Keratinocyte (primary cell): ENCODE measurements at regions not wholly inside any gene's neighbourhood (a gene's known extent, or its start where the extent isn't known, plus 50 kb on each side); places are given as distances from the start of the nearest gene placed in this dataset.

ENCODE experiments used
- DNase-seq: peaks from one replicate; pipeline ENCODE4 v3.0.0-alpha.2; 2011; ENCODE audit warnings: low read depth, missing footprints, low spot score
- FAIRE-seq: peaks from 2 replicates; lab custom pipeline; 2011; peaks lifted over from hg19 to GRCh38; lab: Jason Lieb, UNC
- H2AFZ ChIP-seq: 2 replicates; pipeline ENCODE4 v1.6.0; 2012; ENCODE audit warnings: low read length, control low read depth, inconsistent platforms; ENCODE audit not compliant: control insufficient read depth
- H3K27ac ChIP-seq: 2 replicates; pipeline ENCODE4 v1.5.1; 2011; ENCODE audit warnings: low read length; ENCODE audit not compliant: control insufficient read depth, insufficient read depth
- H3K27me3 ChIP-seq: 3 replicates; pipeline ENCODE4 v1.6.0; 2011; ENCODE audit warnings: low read length; ENCODE audit not compliant: control insufficient read depth, insufficient read depth; ENCODE audit errors: extremely low read depth
- H3K36me3 ChIP-seq, 2 experiments: 2 replicates in 1 of 2; 3 replicates in 1 of 2; pipeline ENCODE4 v1.5.1; 2011; ENCODE audit warnings: low read length in 2 of 2, mild to moderate bottlenecking in 1 of 2; ENCODE audit not compliant: control insufficient read depth in 2 of 2, insufficient read depth in 2 of 2; ENCODE audit errors: extremely low read depth in 1 of 2
- H3K4me1 ChIP-seq: 3 replicates; pipeline ENCODE4 v1.5.1; 2011; ENCODE audit warnings: low read length; ENCODE audit not compliant: control insufficient read depth, insufficient read depth; ENCODE audit errors: extremely low read depth
- H3K4me2 ChIP-seq: 3 replicates; pipeline ENCODE4 v1.6.0; 2011; ENCODE audit warnings: low read depth, low read length; ENCODE audit not compliant: control insufficient read depth, insufficient read depth; ENCODE audit errors: extremely low read depth
- H3K4me3 ChIP-seq, 3 experiments: fragments of 200-600 bp in 1 of 3; sonication (generic) in 1 of 3; 2 replicates in 2 of 3; 3 replicates in 1 of 3; pipeline ENCODE4 v1.5.1; 2011 to 2016; ENCODE audit warnings: low read length in 3 of 3, mild to moderate bottlenecking in 3 of 3, control low read depth in 2 of 3, inconsistent platforms in 1 of 3, low read depth in 1 of 3, mixed read lengths in 1 of 3, mixed run types in 1 of 3, moderate library complexity in 1 of 3; ENCODE audit not compliant: control insufficient read depth in 2 of 3, insufficient read depth in 2 of 3; ENCODE audit errors: extremely low read depth in 1 of 3
- H3K79me2 ChIP-seq: 2 replicates; pipeline ENCODE4 v1.6.0; 2012; ENCODE audit warnings: low read length; ENCODE audit not compliant: control insufficient read depth, insufficient read depth
- H3K9ac ChIP-seq: 3 replicates; pipeline ENCODE4 v1.6.0; 2011; ENCODE audit warnings: low read length; ENCODE audit not compliant: control insufficient read depth, insufficient read depth; ENCODE audit errors: extremely low read depth
- H3K9me1 ChIP-seq: 3 replicates; pipeline ENCODE4 v1.6.0; 2011; ENCODE audit warnings: low read length; ENCODE audit not compliant: control insufficient read depth, insufficient read depth; ENCODE audit errors: extremely low read depth
- H3K9me3 ChIP-seq: 2 replicates; pipeline ENCODE4 v1.5.1; 2012; ENCODE audit warnings: low read depth, low read length; ENCODE audit not compliant: control insufficient read depth
- H4K20me1 ChIP-seq: 3 replicates; pipeline ENCODE4 v1.6.0; 2011; ENCODE audit warnings: low read length; ENCODE audit not compliant: control insufficient read depth, insufficient read depth; ENCODE audit errors: extremely low read depth
- CTCF ChIP-seq, 3 experiments: IDR thresholded peaks in 1 of 3; conservative IDR thresholded peaks in 1 of 3; optimal IDR thresholded peaks in 1 of 3; 2 replicates in 2 of 3; 3 replicates in 1 of 3; pipeline versions ENCODE3 to v1.5.1; 2011; ENCODE audit warnings: low read length in 3 of 3, mild to moderate bottlenecking in 3 of 3, moderate library complexity in 2 of 3, control low read depth in 1 of 3, inconsistent platforms in 1 of 3; ENCODE audit not compliant: insufficient read depth in 2 of 3; ENCODE audit errors: extremely low read depth in 1 of 3
- EZH2 ChIP-seq: IDR thresholded peaks from one replicate; pipeline ENCODE4 v1.6.1; 2012; ENCODE audit warnings: inconsistent platforms, mild to moderate bottlenecking, low read length, moderate library complexity
- dilution Hi-C: fragments of 300-500 bp; cut with MboI; formaldehyde crosslinking; loops from one replicate; pipeline ENCODE4 v1.7.0; 2020; ENCODE audit warnings: low sequenced_read_pairs; ENCODE audit not compliant: extremely low pct_ligation_motif_present

GRCh38 chr12:92299744-92300143 is 154.1 kb upstream of the BTG1 start:
- dilution Hi-C loops, result no loop called here
- FAIRE-seq, result no peak
- Histone ChIP-seq H3K9me1 (no peaks in the 10 kb centered on the region), H3K27me3 (no peaks in the 10 kb centered on the region), H3K9ac (no peak overlapping the region), H3K27ac (no peak overlapping the region), H3K9me3 (no peaks in the 10 kb centered on the region), H3K4me1 (no peaks in the 10 kb centered on the region), H2AFZ (no peak overlapping the region), H3K4me2 (no peak overlapping the region), H3K79me2 (no peaks in the 10 kb centered on the region), H3K4me3 (no peak overlapping the region), H3K36me3 (no peaks in the 10 kb centered on the region), H4K20me1 (no peaks in the 10 kb centered on the region)
- DNase-seq, result no peak
- TF ChIP-seq EZH2, result no peak
- no peak for TF ChIP-seq CTCF (optimal IDR thresholded peaks at IDR 0.05 in 1 of 3, IDR thresholded peaks at IDR 0.05 in 1 of 3, conservative IDR thresholded peaks at IDR 0.05 in 1 of 3; ENCODE audit: extremely low read depth in 1 of 3, insufficient read depth in 2 of 3, low read length in 3 of 3)

DNA sequence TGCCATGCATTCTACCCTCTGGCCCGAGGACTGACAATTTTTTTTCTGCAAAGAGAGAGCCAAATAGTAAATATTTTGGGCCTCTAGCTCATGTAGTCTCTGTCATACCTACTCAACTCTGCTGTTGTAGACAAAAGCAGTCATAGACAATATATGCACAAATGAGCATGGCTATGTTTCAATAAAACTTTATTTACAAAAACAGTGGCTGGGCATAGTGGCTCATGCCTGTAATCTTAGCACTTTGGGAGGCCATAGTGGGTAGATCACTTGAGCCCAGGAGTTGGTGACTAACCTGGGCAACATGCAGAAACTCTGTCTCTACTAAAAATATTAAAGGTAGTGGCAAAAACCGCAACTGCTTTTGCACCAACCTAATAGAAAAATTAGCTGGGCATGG is 153.7 kb upstream of the BTG1 start:
- H3K4me3 ChIP-seq, result no peak overlapping the region
- no peaks in the 10 kb centered on the region for H4K20me1 ChIP-seq
- no peaks in the 10 kb centered on the region for H3K36me3 ChIP-seq
- no peak overlapping the region for H3K9ac ChIP-seq
- FAIRE-seq (no peak), DNase-seq (no peak)
- no peak for TF ChIP-seq EZH2
- TF ChIP-seq CTCF (optimal IDR thresholded peaks at IDR 0.05 in 1 of 3, IDR thresholded peaks at IDR 0.05 in 1 of 3, conservative IDR thresholded peaks at IDR 0.05 in 1 of 3; ENCODE audit: extremely low read depth in 1 of 3, insufficient read depth in 2 of 3, low read length in 3 of 3), result no peak
- no peaks in the 10 kb centered on the region for H3K9me1 ChIP-seq
- no peaks in the 10 kb centered on the region for H3K4me1 ChIP-seq
- no peaks in the 10 kb centered on the region for H3K27me3 ChIP-seq
- H3K4me2 ChIP-seq, result no peak overlapping the region
- H3K79me2 ChIP-seq, result no peaks in the 10 kb centered on the region
- H2AFZ ChIP-seq, result no peak overlapping the region
- dilution Hi-C loops, result no loop called here
- H3K9me3 ChIP-seq, result no peaks in the 10 kb centered on the region
- H3K27ac ChIP-seq, result no peak overlapping the region
